ENCODE measurements at regions not wholly inside any gene's neighbourhood (a gene's known extent, or its start where the extent isn't known, plus 50 kb on each side); places are given as distances from the start of the nearest gene placed in this dataset.

- intact Hi-C loops (cut with micrococcal nuclease) (no loop called here), in situ Hi-C loops (cut with MboI) (no loop called here)
- Histone ChIP-seq H3K27ac (ENCODE audit: extremely low read depth, low read depth, low read length) (no peak overlapping the region), H3K4me2 (ENCODE audit: insufficient read depth, low read length) (no peak overlapping the region), H4K20me1 (replicated peaks; ENCODE audit: control insufficient read depth, insufficient read depth, low read length) (no peaks in the 10 kb centered on the region), H3K36me3 (ENCODE audit: control insufficient read depth, insufficient read depth, low read length) (no peaks in the 10 kb centered on the region), H3K9me3 (replicated peaks; ENCODE audit: control insufficient read depth, insufficient read depth, low read depth, low read length) (no peaks in the 10 kb centered on the region), H3K27me3 (ENCODE audit: control insufficient read depth in 2 of 2, insufficient read depth in 2 of 2, low read length in 2 of 2) (no peaks in the 10 kb centered on the region), H3K4me3 (no peak overlapping the region), H2AFZ (ENCODE audit: low read depth, low read length) (no peak overlapping the region), H3K4me1 (replicated peaks in 1 of 2; ENCODE audit: control insufficient read depth in 2 of 2, insufficient read depth in 2 of 2, low read length in 2 of 2) (no peaks in the 10 kb centered on the region), H3K9me1 (ENCODE audit: control insufficient read depth, insufficient read depth, low read length) (no peaks in the 10 kb centered on the region), H3K9ac (ENCODE audit: insufficient read depth in 1 of 2, low read depth in 2 of 2, low read length in 2 of 2) (no peak overlapping the region), H3K79me2 (ENCODE audit: control insufficient read depth, insufficient read depth, low read length) (no peaks in the 10 kb centered on the region)
- WGBS (ENCODE audit: insufficient coverage, low coverage, missing lambda C conversion rate): 0% methylated on average over 2 of the region's 2 CpGs
- DNase-seq (ENCODE audit: extremely low read depth in 1 of 4, low spot score in 3 of 4) (no peak), FAIRE-seq (no peak), ATAC-seq (no peak)
- ChIA-PET CTCF (ENCODE audit: low intra/inter-chr PET ratio) (no interaction called here), POLR2A (no interaction called here)
- no peak for TF ChIP-seq GATA2 (CRISPR knock-in tag; IDR thresholded peaks at IDR 0.05)
- no peak for TF ChIP-seq SIN3A (IDR thresholded peaks at IDR 0.05; ENCODE audit: borderline replicate concordance in 2 of 2, control insufficient read depth in 1 of 2, low read depth in 2 of 2, low read length in 2 of 2)
- TF ChIP-seq ZNF197 (CRISPR knock-in tag; IDR thresholded peaks at IDR 0.05; ENCODE audit: low read depth): no peak
- no peak for TF ChIP-seq ZNF212 (CRISPR knock-in tag; IDR thresholded peaks at IDR 0.05)
- no peak for TF ChIP-seq MTF1 (CRISPR knock-in tag; IDR thresholded peaks at IDR 0.05; ENCODE audit: borderline replicate concordance)
- TF ChIP-seq CBX3 (IDR thresholded peaks at IDR 0.05; ENCODE audit: borderline replicate concordance in 1 of 2, low read length in 2 of 2): no peak
- TF ChIP-seq SNAPC5 (CRISPR knock-in tag; IDR thresholded peaks at IDR 0.05): no peak
- TF ChIP-seq KLF6 (CRISPR knock-in tag; IDR thresholded peaks at IDR 0.05; ENCODE audit: borderline replicate concordance): no peak
- TF ChIP-seq THAP12 (CRISPR knock-in tag; IDR thresholded peaks at IDR 0.05): no peak
- no peak for TF ChIP-seq HOXB6 (CRISPR knock-in tag; IDR thresholded peaks at IDR 0.05; ENCODE audit: borderline replicate concordance)
- no peak for TF ChIP-seq POLR2A (conservative IDR thresholded peaks at IDR 0.05)
- no peak for TF ChIP-seq ZNF717 (CRISPR knock-in tag; IDR thresholded peaks at IDR 0.05)
- TF ChIP-seq MCM5 (IDR thresholded peaks at IDR 0.05; ENCODE audit: low read depth): no peak
- BruUV-seq (replicated peaks): no TSS peak
Observed at GRCh38 chr2:198691236-198691635, 766.5 kb downstream of the SATB2 start.
